Retinal pigment epithelial cell (primary cell): ENCODE measurements at regions not wholly inside any gene's neighbourhood (a gene's known extent, or its start where the extent isn't known, plus 50 kb on each side); places are given as distances from the start of the nearest gene placed in this dataset.
A peak's percentile ranks its signal among the peaks of the same experiment; 100 is the strongest.

Experiments
- DNase-seq: peaks from one replicate; pipeline ENCODE4 v3.0.0-alpha.2; 2010; ENCODE audit warnings: low read depth
- H3K4me3 ChIP-seq: 2 replicates; pipeline ENCODE4 v1.5.1; 2011; ENCODE audit warnings: mild to moderate bottlenecking, low read length, control low read depth, moderate library complexity
- CTCF ChIP-seq: conservative IDR thresholded peaks from 2 replicates; pipeline ENCODE4 v1.5.1; 2011; ENCODE audit warnings: low read depth, low read length, control low read depth, inconsistent platforms

- DNase-seq: no peak
- no peak for TF ChIP-seq CTCF
Observed at GRCh38 chr13:88314496-88314895, 643.3 kb downstream of the SLITRK5 start.

GRCh38 chr13:88329066-88329465, 657.9 kb downstream of the SLITRK5 start:
- no peak for TF ChIP-seq CTCF
- no peak overlapping the region for H3K4me3 ChIP-seq
- DNase-seq: no peak

More at GRCh38 chr13:88314496-88314895, 643.3 kb downstream of the SLITRK5 start:
- no peak overlapping the region for H3K4me3 ChIP-seq

GRCh38 chr13:88339271-88339741, 668.1 kb downstream of the SLITRK5 start:
- no peak for TF ChIP-seq CTCF
- no peak for DNase-seq
- no peak overlapping the region for H3K4me3 ChIP-seq

- no peak overlapping the region for H3K4me3 ChIP-seq
- TF ChIP-seq CTCF: no peak
- DNase-seq: no peak
Observed at GRCh38 chr13:88345171-88345847, 674.1 kb downstream of the SLITRK5 start.

- DNase-seq: no peak
- no peak overlapping the region for H3K4me3 ChIP-seq
- no peak for TF ChIP-seq CTCF
Observed at GRCh38 chr13:88360761-88361160, 689.6 kb downstream of the SLITRK5 start.

GRCh38 chr13:88369866-88370265, 698.7 kb downstream of the SLITRK5 start:
- no peak overlapping the region for H3K4me3 ChIP-seq
- TF ChIP-seq CTCF: no peak
- DNase-seq: no peak

- DNase-seq: peak; percentile 6
- TF ChIP-seq CTCF: no peak
- no peak overlapping the region for H3K4me3 ChIP-seq
Observed at GRCh38 chr13:88376760-88377388, 705.7 kb downstream of the SLITRK5 start.
